ENCODE measurements at regions not wholly inside any gene's neighbourhood (a gene's known extent, or its start where the extent isn't known, plus 50 kb on each side); places are given as distances from the start of the nearest gene placed in this dataset.

- peak; percentile 75 for DNase-seq
Observed at GRCh38 chr11:70778883-70779282, 380.6 kb downstream of the CTTN start.

DNA sequence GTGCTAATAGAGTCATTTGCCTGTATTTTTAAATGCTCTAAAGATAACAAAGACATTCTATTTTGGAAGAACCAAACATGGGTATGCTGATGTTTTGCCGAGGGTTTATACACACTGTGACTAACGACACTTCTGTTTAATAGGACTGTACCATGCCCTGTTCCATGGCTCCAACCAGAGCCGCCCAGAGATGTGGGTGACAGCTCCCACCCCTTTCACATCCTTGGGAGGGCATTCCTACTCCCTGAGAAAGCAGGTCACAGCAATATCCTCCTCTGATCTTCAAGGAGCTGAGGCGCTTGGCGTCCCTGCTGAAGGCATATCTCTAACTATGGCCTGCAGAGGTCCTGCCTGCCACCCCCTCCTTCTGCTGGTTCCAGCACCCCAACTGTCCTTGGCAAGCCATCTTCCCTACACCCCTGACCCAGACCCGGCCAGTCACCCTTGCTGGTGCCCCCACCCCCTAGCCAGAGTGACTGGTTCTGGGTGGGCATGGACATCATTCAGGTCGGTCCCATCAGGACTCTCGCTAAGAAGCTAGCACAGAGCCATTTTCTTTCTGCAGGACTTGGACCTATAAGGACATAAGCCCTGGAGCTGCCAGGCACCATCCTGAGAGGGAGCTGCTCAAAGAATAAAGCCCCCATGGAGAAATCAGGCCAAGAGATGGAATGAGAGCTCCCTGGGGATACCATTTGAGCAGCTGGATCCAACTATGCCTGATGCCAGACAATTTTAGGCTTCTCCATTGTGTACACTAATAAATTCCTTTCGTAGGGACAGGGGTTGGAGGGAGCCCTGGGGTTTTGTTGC, 381.3 kb downstream of the CTTN start:
- no peak for DNase-seq

- DNase-seq = no peak
Observed at GRCh38 chr11:70780246-70780535, 381.9 kb downstream of the CTTN start.

DNA sequence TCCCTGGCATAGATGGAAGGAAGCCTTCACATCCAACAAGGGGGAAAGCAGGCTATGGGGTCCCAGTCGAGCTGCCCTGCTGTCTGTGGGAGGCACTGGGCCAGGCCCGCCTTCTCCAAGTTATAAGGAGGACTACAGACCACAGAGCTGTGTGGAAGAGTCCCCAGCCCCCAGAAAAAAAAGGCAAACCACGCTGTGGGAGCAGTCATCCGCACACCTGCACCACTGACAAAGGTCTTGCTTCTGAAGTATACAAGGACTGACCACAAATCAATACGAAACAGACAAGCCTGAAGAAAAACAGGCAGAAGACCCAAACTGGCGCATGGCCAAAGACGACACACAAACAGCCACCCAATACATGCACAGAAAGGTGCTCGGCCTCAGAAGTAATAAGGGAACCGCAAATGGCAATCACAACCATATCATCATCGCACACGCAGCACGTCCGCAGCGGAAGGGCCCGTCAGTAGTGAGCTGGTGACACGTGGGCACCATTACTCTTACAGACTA, 384.1 kb downstream of the CTTN start:
- DNase-seq = no peak

DNA sequence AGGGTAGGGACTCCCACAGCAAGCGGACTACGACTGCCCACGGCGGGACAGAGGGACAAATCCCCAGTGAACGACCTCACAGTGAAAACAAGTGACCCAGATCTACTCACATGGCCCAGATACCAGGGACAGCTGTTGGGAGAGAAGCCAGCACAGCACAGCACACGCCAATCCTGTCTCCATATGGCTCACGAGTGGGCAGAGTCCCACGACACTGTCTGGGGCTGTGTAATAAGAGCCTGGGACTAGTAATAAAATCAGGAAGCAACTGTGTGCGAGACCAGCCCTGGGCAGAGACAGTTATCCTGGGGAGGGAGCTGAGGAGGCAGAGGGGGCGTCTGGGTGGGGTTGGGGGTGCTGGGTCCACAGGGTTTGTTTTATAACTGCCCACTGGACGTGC, 385.0 kb downstream of the CTTN start:
- no peak for DNase-seq

DNA sequence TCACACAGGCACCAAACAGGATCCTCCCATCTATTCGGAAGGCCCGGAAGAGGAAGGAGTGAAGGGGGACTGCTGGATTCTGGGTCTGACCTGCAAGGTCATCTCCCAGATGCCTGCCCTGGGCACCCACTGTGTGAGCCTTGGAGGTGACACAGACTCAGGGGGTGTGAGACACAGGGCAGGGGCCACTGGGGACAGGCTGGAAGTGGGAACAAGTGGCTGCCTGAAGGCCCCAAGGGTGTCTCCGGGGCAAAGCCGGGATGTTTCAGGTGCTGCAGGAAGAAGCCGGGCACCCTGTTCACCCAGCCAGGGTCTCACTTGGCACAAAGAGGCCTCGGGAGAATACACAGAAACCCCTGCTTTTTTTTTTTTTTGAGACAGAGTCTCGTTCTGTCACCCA, 385.5 kb downstream of the CTTN start:
- DNase-seq = no peak

GRCh38 chr11:70785372-70785771, 387.0 kb downstream of the CTTN start:
- no peak for DNase-seq

GRCh38 chr11:70786021-70786665, 387.8 kb downstream of the CTTN start:
- DNase-seq = no peak

GRCh38 chr11:70788248-70789022, 390.1 kb downstream of the CTTN start:
- DNase-seq = no peak

GRCh38 chr11:70790671-70791300, 392.5 kb downstream of the CTTN start:
- no peak for DNase-seq

- DNase-seq = no peak
Observed at GRCh38 chr11:70796648-70797227, 398.4 kb downstream of the CTTN start.

GRCh38 chr11:70798296-70798695, 400.0 kb downstream of the CTTN start:
- no peak for DNase-seq

DNA sequence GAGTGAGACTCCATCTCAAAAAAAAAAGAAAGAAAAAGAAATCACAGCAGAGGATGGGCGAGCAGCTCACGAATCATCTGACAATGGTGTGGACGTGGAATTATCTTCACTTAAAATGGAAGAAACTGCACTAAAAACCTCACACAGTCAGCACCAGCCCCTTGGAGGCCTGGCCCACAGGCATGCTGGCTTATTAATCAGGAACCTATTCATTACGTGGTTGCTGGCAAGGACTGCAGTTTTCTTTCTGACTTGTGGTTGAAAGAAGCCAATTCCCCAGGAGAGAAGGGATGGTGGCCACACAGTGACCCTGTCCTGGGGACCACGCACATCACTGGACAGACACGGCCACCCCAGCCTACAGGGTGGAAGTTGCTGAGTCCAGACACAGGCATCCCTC, 401.1 kb downstream of the CTTN start:
- DNase-seq = no peak

DNA sequence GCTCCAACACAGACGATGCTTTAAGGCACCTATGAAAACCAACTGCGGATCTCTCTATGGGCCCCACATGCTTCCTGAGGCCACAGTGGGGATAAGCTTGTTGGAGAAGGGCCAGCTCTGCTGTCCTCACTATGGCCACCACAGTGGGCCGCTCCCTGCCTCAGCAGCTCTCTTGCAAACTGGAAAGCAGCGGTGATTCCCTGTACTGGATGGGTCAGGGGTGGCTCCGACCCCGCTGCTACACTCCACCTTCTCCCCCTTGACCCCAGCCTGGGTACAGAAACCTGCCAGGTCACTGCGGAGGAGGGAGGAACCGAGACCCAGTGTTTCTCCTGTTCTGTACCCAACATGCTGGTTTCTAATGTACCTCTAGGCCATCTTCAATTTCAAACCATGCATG, 403.9 kb downstream of the CTTN start:
- no peak for DNase-seq

DNA sequence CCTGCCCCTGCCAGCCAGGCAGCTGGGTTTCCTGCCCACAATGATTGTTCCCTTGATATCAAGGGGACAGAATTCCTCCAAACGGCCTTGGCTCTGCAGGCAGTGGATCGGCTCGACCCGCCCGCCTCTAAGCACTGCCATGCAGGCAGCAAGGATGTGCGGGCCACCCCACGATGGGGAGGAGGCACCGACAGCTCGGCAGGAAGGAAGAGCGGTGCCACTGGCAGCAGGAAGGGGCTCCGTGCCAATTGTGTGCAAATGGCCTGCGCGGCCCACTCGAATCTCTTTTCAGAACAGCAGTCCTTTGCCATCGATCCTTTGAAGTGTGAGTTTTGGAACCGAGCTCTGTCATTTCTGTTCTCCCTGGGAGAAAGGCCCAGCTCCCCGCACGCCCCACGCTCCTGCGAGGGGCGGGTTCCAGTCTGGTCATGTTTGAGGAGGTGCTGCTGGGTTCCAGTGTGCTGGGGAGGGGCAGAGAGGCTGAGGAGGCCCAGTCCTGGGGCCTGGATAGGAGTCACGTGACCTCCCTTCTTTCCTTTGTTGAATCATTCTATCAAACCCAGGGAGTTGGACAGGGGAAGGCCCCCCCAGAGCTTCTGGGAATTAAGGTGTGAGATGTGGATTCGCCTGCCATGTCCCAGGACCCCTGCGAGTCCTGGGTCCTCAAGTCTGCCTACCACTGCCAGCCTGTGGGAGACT, 406.0 kb downstream of the CTTN start:
- DNase-seq = no peak

GRCh38 chr11:70805243-70805642, 406.9 kb downstream of the CTTN start:
- DNase-seq = no peak

DNA sequence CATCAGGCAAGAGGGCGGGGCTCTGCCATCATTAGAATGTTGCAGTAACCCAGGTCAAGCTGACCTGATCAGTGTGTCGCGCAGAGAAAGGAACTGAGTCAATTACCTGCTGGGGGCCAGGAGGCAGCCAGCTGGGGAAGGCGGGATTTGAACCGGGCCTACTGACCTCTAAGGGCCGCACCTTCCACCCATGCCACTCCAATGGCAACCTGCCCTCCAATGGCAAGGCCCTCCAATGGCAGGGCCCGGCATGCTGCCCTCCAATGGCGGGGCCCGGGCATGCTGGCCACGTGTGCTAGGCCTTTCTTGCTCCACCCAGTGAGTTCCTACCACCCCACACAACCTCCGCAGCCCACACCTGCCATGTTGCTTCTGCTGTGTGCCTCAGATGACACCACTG, 407.6 kb downstream of the CTTN start:
- DNase-seq = no peak

GRCh38 chr11:70806461-70807194, 408.3 kb downstream of the CTTN start:
- DNase-seq = no peak

DNA sequence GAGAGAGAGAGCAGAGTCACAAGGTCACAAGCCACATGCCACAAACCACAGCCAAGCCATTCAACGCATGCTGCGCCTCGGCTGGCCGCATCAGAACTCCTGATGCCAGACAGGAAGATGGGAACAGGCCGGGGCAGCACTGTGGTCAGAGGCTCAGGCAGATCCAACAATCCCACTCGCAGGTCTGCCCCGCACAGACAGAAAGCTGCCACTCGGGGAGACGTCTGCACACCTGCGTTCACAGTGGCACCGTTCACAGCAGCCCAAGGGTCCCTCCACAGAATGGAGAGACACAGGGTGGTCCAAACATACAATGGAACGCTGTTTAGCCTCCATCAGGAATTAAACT, 408.8 kb downstream of the CTTN start:
- no peak for DNase-seq

- no peak for DNase-seq
Observed at GRCh38 chr11:70808686-70809375, 410.5 kb downstream of the CTTN start.

GRCh38 chr11:70810133-70810532, 411.8 kb downstream of the CTTN start:
- no peak for DNase-seq
